ENCODE measurements at regions not wholly inside any gene's neighbourhood (a gene's known extent, or its start where the extent isn't known, plus 50 kb on each side); places are given as distances from the start of the nearest gene placed in this dataset.
A peak's percentile ranks its signal among the peaks of the same experiment; 100 is the strongest.
"Not testable (repeated sequence)": the region's sequence is repeated elsewhere in the genome, so short reads cannot be mapped to it uniquely, and the experiment has no call there.

DNA sequence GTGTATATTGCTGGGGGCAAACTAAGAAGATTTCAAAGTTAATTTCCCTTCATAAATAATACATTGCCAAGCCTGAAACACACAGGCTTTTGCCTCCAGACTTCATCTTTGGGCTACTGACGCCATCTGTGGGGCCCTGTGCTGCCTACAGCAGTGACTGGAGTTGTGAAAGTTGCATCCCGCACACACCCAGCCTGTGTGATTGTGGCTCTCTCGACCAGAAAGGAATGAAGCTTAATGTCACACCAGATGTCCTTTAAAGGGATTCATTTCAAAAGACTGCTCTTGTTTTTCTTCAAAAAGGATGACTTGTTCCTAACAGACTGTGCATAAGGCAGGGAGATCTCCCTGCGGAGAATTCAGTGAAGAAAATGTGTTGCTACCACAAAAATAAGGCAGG lies 210.5 kb downstream of the FAM181B start:
- no peak overlapping the region for H3K27ac ChIP-seq
- no peaks in the 10 kb centered on the region for H3K36me3 ChIP-seq
- no peak for DNase-seq (ENCODE audit: low read depth in 1 of 2, low spot score in 1 of 2)
- TF ChIP-seq, protein P1, sequence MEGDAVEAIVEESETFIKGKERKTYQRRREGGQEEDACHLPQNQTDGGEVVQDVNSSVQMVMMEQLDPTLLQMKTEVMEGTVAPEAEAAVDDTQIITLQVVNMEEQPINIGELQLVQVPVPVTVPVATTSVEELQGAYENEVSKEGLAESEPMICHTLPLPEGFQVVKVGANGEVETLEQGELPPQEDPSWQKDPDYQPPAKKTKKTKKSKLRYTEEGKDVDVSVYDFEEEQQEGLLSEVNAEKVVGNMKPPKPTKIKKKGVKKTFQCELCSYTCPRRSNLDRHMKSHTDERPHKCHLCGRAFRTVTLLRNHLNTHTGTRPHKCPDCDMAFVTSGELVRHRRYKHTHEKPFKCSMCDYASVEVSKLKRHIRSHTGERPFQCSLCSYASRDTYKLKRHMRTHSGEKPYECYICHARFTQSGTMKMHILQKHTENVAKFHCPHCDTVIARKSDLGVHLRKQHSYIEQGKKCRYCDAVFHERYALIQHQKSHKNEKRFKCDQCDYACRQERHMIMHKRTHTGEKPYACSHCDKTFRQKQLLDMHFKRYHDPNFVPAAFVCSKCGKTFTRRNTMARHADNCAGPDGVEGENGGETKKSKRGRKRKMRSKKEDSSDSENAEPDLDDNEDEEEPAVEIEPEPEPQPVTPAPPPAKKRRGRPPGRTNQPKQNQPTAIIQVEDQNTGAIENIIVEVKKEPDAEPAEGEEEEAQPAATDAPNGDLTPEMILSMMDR (IDR thresholded peaks at IDR 0.05; ENCODE audit: low read depth, low read length): no peak
- no peak overlapping the region for H3K4me3 ChIP-seq
- no peaks in the 10 kb centered on the region for H3K4me1 ChIP-seq (ENCODE audit: low read depth)
- H3K27me3 ChIP-seq: no peaks in the 10 kb centered on the region
- H3K9me3 ChIP-seq (ENCODE audit: low read depth): no peaks in the 10 kb centered on the region

DNA sequence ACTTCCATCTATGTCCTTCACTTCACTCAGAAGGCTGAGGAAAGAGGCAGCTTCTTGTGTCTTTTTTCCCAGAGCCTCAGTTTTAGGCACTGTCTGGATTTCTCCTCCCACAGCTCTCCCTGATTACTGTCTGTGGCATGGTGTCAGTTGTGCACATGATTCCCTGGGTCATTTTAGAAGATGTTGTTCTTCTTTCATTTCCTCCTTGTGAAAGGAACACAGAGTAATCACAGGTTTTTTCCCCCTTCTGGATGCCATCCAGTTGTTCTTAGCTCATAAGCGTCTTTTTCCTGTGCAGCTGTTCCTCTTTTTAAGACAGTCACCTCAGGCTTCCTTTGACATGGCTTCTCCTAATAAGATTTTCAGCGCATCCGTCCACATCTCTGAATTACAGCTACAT lies 212.2 kb downstream of the FAM181B start:
- TF ChIP-seq, protein P1 (IDR thresholded peaks at IDR 0.05; ENCODE audit: low read depth, low read length): no peak
- no peak overlapping the region for H3K27ac ChIP-seq
- H3K4me3 ChIP-seq: no peak overlapping the region
- no peaks in the 10 kb centered on the region for H3K9me3 ChIP-seq (ENCODE audit: low read depth)
- no peak for DNase-seq (ENCODE audit: low read depth in 1 of 2, low spot score in 1 of 2)
- H3K36me3 ChIP-seq: no peaks in the 10 kb centered on the region
- H3K27me3 ChIP-seq: no peaks in the 10 kb centered on the region
- no peaks in the 10 kb centered on the region for H3K4me1 ChIP-seq (ENCODE audit: low read depth)

- Histone ChIP-seq H3K27me3 (no peaks in the 10 kb centered on the region), H3K27ac (no peak overlapping the region), H3K9me3 (ENCODE audit: low read depth) (no peaks in the 10 kb centered on the region), H3K4me3 (no peak overlapping the region), H3K36me3 (no peaks in the 10 kb centered on the region), H3K4me1 (ENCODE audit: low read depth) (no peaks in the 10 kb centered on the region)
- TF ChIP-seq, protein P1 (IDR thresholded peaks at IDR 0.05; ENCODE audit: low read depth, low read length): no peak
- DNase-seq (ENCODE audit: low read depth in 1 of 2, low spot score in 1 of 2): no peak
These were observed 226.4 kb downstream of the FAM181B start for GRCh38 chr11:82507288-82507687.

- no peak for DNase-seq (ENCODE audit: low read depth in 1 of 2, low spot score in 1 of 2)
- Histone ChIP-seq H3K27me3 (no peaks in the 10 kb centered on the region), H3K4me1 (ENCODE audit: low read depth) (no peaks in the 10 kb centered on the region), H3K36me3 (no peaks in the 10 kb centered on the region), H3K9me3 (ENCODE audit: low read depth) (no peaks in the 10 kb centered on the region), H3K27ac (no peak overlapping the region), H3K4me3 (no peak overlapping the region)
- TF ChIP-seq, protein P1 (IDR thresholded peaks at IDR 0.05; ENCODE audit: low read depth, low read length): no peak
These were observed 228.3 kb downstream of the FAM181B start for GRCh38 chr11:82505379-82505778.

DNA sequence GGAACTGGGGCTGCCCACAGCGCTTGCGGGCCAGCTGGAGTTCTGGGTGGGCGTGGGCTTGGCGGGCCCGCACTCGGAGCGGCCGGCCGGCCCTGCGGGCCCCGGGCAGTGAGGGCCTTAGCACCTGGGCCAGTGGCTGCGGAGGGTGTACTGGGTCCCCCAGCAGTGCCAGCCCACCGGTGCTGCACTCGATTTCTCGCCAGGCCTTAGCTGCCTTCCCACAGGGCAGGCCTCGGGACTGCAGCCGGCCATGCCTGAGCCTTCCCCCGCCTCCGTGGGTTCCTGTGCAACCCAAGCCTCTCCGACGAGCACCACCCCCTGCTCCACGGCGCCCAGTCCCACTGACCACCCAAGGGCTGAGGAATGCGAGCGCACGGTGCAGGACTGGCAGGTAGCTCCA lies 232.5 kb downstream of the FAM181B start:
- H3K4me1 ChIP-seq (ENCODE audit: low read depth); H3K36me3 ChIP-seq; H3K27me3 ChIP-seq; H3K27ac ChIP-seq; DNase-seq (ENCODE audit: low read depth in 1 of 2, low spot score in 1 of 2); H3K9me3 ChIP-seq (ENCODE audit: low read depth); H3K4me3 ChIP-seq: not testable (repeated sequence)

- Histone ChIP-seq H3K27me3 (no peaks in the 10 kb centered on the region), H3K27ac (no peak overlapping the region), H3K9me3 (ENCODE audit: low read depth) (no peaks in the 10 kb centered on the region), H3K4me3 (no peak overlapping the region), H3K36me3 (no peaks in the 10 kb centered on the region), H3K4me1 (ENCODE audit: low read depth) (no peaks in the 10 kb centered on the region)
- TF ChIP-seq, protein P1 (IDR thresholded peaks at IDR 0.05; ENCODE audit: low read depth, low read length): no peak
- DNase-seq (ENCODE audit: low read depth in 1 of 2, low spot score in 1 of 2): peak in 1 of 2 donors; percentile 26
These were observed 238.7 kb downstream of the FAM181B start for GRCh38 chr11:82494988-82495432.
